Astrocyte (in vitro differentiated cells and primary cell): ENCODE measurements at regions not wholly inside any gene's neighbourhood (a gene's known extent, or its start where the extent isn't known, plus 50 kb on each side); places are given as distances from the start of the nearest gene placed in this dataset.

ENCODE experiments used
- EZH2 ChIP-seq: IDR thresholded peaks from 2 replicates; pipeline ENCODE4 v1.6.1; 2012; ENCODE audit warnings: mild to moderate bottlenecking, low read length, inconsistent platforms; ENCODE audit not compliant: insufficient read depth
- TF ChIP-seq, protein P1 (sequence below): IDR thresholded peaks from 2 replicates; pipeline ENCODE4 v1.5.1; 2011; ENCODE audit warnings: low read depth, mild to moderate bottlenecking, inconsistent platforms, low read length, moderate library complexity; ENCODE audit not compliant: insufficient read depth

GRCh38 chr22:35478633-35479107, 62.0 kb upstream of the RASD2 start:
- TF ChIP-seq, protein P1, sequence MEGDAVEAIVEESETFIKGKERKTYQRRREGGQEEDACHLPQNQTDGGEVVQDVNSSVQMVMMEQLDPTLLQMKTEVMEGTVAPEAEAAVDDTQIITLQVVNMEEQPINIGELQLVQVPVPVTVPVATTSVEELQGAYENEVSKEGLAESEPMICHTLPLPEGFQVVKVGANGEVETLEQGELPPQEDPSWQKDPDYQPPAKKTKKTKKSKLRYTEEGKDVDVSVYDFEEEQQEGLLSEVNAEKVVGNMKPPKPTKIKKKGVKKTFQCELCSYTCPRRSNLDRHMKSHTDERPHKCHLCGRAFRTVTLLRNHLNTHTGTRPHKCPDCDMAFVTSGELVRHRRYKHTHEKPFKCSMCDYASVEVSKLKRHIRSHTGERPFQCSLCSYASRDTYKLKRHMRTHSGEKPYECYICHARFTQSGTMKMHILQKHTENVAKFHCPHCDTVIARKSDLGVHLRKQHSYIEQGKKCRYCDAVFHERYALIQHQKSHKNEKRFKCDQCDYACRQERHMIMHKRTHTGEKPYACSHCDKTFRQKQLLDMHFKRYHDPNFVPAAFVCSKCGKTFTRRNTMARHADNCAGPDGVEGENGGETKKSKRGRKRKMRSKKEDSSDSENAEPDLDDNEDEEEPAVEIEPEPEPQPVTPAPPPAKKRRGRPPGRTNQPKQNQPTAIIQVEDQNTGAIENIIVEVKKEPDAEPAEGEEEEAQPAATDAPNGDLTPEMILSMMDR: no peak
- no peak for TF ChIP-seq EZH2
